Upper lobe of left lung (tissue), 4 donors: ENCODE measurements at regions not wholly inside any gene's neighbourhood (a gene's known extent, or its start where the extent isn't known, plus 50 kb on each side); places are given as distances from the start of the nearest gene placed in this dataset.

ENCODE experiments used
- CTCF ChIP-seq, 6 experiments: fragments of 450-650 bp in 4 of 6; fragments of 200-600 bp in 2 of 6; sonication (generic) in 2 of 6; IDR thresholded peaks; one replicate each; pipeline ENCODE4 v1.5.1; 2016 to 2019; ENCODE audit warnings: antibody characterized with exemption in 6 of 6
- EP300 ChIP-seq, 4 donors: sonication (generic); formaldehyde crosslinking; IDR thresholded peaks; one replicate each; pipeline ENCODE4 v1.5.1; 2017; ENCODE audit warnings: antibody characterized with exemption in 4 of 4, control low read depth in 2 of 4
- POLR2A ChIP-seq, 4 donors: fragments of 450-650 bp; IDR thresholded peaks; one replicate each; pipeline ENCODE4 v1.5.1; 2016 to 2017; ENCODE audit warnings: antibody characterized with exemption in 4 of 4, mild to moderate bottlenecking in 2 of 4
- POLR2AphosphoS5 ChIP-seq, 2 donors: sonication (generic); formaldehyde crosslinking; IDR thresholded peaks; one replicate each; pipeline ENCODE4 v1.5.1; 2017; ENCODE audit warnings: antibody characterized with exemption in 2 of 2

DNA sequence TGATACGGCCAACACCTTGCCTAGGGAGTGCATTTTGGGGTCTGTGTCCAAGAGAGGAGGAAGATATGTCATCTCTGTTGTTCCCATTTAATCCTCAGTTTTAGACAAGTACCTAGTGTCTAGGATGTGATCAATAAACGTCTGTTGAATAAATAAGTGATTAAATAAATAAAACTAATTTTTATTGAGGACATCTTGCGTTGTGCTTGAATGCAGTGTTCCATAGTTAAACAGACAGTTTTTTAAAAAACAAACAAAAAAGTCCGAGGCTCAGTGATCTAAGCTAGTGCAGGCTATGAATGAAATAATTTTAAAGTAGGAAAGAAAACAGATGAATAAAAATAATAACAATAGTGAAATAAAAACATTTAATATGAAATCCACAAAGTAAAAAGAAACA is 283.0 kb upstream of the MAF start:
- TF ChIP-seq CTCF (IDR thresholded peaks at IDR 0.05) = no peak
- no peak for TF ChIP-seq POLR2AphosphoS5 (IDR thresholded peaks at IDR 0.05)
- no peak for TF ChIP-seq POLR2A (IDR thresholded peaks at IDR 0.05)
- TF ChIP-seq EP300 (IDR thresholded peaks at IDR 0.05) = no peak
